Kidney epithelial cell (primary cell): ENCODE measurements at regions not wholly inside any gene's neighbourhood (a gene's known extent, or its start where the extent isn't known, plus 50 kb on each side); places are given as distances from the start of the nearest gene placed in this dataset.
A peak's percentile ranks its signal among the peaks of the same experiment; 100 is the strongest.
"Not testable (repeated sequence)": the region's sequence is repeated elsewhere in the genome, so short reads cannot be mapped to it uniquely, and the experiment has no call there.

Experiments
- DNase-seq: peaks from one replicate; pipeline ENCODE4 v3.0.0-alpha.2; 2010; ENCODE audit warnings: low read depth
- H3K27me3 ChIP-seq: 2 replicates; pipeline ENCODE4 v1.6.0; 2011; ENCODE audit warnings: low read length; ENCODE audit not compliant: control insufficient read depth, insufficient read depth
- H3K36me3 ChIP-seq: 2 replicates; pipeline ENCODE4 v1.5.1; 2011; ENCODE audit warnings: low read length; ENCODE audit not compliant: control insufficient read depth, insufficient read depth
- H3K4me3 ChIP-seq: 2 replicates; pipeline ENCODE4 v1.5.1; 2011; ENCODE audit warnings: low read depth, mild to moderate bottlenecking, control low read depth, low read length
- TF ChIP-seq, protein P1 (sequence below): IDR thresholded peaks from 2 replicates; pipeline ENCODE4 v1.5.1; 2011; ENCODE audit warnings: mild to moderate bottlenecking, moderate library complexity, low read length, control low read depth, inconsistent platforms; ENCODE audit not compliant: insufficient read depth, poor library complexity, severe bottlenecking

DNA sequence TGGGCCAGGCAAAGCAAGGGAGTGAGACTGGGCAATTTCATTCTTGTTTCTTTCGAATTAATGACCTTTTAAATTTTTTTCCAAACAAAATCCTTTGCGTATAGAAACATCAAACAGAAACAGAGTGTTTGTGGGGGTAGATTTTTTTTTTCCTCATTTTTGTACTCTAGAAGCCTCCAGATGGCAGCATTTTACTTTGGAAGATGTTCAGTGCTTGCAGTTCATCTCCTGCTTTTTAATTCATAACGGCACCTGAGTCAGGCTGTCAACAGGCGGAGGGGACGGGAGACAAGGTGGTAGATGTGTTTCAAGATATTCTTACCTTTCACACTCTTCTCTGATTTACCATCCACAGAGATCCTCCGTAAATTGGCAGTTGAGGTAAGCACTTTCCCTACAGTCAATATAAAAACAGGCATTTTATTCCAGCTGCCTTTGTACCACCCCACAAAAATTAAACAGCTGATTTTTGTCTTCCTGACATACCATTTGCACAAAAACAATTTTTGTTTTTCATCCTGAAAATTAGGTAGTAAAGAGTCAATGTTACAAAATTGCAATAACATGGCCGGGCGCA, 99.5 kb upstream of the FBXL17 start:
- Histone ChIP-seq H3K36me3 (no peaks in the 10 kb centered on the region), H3K4me3 (no peak overlapping the region), H3K27me3 (no peaks in the 10 kb centered on the region)
- TF ChIP-seq, protein P1, sequence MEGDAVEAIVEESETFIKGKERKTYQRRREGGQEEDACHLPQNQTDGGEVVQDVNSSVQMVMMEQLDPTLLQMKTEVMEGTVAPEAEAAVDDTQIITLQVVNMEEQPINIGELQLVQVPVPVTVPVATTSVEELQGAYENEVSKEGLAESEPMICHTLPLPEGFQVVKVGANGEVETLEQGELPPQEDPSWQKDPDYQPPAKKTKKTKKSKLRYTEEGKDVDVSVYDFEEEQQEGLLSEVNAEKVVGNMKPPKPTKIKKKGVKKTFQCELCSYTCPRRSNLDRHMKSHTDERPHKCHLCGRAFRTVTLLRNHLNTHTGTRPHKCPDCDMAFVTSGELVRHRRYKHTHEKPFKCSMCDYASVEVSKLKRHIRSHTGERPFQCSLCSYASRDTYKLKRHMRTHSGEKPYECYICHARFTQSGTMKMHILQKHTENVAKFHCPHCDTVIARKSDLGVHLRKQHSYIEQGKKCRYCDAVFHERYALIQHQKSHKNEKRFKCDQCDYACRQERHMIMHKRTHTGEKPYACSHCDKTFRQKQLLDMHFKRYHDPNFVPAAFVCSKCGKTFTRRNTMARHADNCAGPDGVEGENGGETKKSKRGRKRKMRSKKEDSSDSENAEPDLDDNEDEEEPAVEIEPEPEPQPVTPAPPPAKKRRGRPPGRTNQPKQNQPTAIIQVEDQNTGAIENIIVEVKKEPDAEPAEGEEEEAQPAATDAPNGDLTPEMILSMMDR, result peak; percentile 17
- no peak for DNase-seq

DNA sequence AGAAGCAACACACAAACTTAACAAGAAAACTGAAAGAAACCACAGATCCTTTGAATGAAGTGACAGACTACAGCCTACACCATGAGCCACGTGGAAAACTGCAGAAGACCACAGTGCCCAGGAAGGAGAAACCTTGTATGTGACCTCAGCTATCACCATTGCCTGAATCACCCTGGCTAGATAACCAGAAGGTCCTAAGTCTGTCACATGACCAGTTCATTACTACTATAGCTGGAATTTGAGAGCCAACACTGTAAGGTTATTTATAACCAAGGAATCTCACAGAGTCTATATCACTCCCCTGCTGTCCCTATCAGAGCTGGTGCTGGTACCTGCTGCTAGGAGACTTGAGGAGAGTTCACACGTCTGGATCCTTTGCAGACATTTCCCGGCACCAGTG, 90.3 kb upstream of the FBXL17 start:
- Histone ChIP-seq H3K36me3 (no peaks in the 10 kb centered on the region), H3K4me3 (no peak overlapping the region), H3K27me3 (no peaks in the 10 kb centered on the region)
- TF ChIP-seq, protein P1, result no peak
- no peak for DNase-seq

DNA sequence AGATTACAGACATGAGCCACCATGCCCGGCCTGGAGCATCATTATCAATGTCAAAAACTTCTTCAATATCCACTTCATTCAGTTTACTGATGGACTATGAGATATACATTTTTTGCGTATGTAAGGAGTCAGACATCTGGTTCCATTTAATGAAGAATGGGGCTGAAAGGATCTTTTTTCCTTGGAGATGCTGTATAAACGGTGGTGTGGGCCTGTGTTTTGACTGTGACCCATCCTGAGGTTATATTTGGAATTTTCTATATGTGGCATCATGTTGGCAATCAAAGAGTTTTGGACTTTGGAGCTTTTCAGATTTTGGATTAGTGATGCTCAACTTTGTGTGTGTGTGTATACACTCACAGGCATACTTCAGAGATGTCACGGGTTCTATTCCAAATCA, 85.7 kb upstream of the FBXL17 start:
- TF ChIP-seq, protein P1, result no peak
- DNase-seq, result no peak
- no peaks in the 10 kb centered on the region for H3K36me3 ChIP-seq

DNA sequence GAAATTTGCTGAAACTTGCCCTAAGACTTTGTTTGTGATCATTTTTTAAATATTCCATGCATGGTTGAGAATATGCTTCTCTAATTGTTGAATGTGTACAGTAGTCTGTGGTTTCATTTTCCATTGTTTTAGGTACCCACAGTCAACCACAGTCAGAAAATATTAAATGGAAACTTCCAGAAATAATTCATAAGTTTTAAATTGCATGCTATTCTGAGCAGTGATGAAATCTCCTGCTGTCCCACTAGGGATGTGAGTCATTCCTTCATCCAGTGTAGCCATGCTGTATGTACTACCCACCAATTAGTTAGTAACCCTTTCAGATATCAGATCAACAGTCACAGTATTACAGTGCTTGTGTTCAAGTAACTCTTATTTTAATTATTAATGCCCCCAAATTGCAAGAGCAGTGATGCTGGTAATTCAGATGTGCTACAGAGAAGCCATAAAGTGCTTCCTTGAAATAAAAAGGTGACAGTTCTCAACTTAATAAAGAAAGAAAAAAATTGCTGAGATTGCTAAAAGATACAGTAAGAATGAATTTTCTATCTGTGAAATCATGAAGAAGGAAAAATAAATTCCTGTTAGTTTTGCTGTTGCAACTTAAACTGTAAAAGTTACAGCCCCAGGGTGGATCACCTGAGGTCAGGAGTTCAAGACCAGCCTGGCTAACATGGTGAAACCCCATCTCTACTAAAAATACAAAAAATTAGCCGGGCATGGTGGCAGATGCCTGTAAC, 79.9 kb upstream of the FBXL17 start:
- no peaks in the 10 kb centered on the region for H3K27me3 ChIP-seq
- TF ChIP-seq, protein P1, result no peak
- no peak for DNase-seq
- H3K4me3 ChIP-seq, result no peak overlapping the region
- no peaks in the 10 kb centered on the region for H3K36me3 ChIP-seq

More for the DNA sequence above, 85.7 kb upstream of the FBXL17 start:
- H3K4me3 ChIP-seq, result no peak overlapping the region
- H3K27me3 ChIP-seq, result no peaks in the 10 kb centered on the region

DNA sequence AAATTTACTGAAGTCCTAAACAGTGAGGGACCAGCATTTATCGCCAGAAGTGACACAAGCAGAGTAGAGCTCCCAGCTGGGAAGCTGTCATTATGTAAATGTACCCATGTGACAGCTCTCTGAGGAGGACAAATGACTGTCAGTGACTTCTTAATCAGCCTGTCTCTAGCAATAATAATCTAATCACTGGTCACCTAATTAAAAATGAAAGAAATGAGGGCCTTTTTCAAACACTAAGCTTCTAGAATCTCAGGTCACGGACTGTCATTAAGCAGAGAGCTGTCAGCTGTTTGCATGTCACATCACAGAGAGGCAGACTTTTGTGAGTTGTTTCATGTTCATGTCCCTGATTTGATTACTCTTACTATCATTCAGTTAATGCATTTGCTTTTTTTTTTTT, 77.9 kb upstream of the FBXL17 start:
- H3K36me3 ChIP-seq, result no peaks in the 10 kb centered on the region
- no peak overlapping the region for H3K4me3 ChIP-seq
- TF ChIP-seq, protein P1, result no peak
- no peaks in the 10 kb centered on the region for H3K27me3 ChIP-seq
- no peak for DNase-seq

DNA sequence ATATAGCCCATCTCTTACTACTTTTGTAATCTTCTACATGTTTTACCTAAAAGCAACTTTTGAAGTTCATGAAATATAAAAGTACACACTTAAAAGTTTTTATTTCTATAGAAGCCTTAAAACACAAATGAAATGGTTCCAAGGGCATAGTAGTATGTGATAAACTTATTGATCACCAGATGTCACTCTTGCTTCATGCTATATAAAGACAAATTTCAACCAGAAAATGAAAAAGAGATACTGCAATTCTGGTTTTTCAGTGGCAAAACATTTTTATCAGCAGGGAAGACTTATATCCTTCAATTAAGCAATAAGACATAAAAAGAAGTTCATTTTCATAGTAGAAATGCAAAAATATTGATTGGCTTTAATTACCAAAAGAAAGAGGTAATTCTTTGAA, 69.4 kb upstream of the FBXL17 start:
- no peak overlapping the region for H3K4me3 ChIP-seq
- H3K27me3 ChIP-seq, result no peaks in the 10 kb centered on the region
- DNase-seq, result no peak
- H3K36me3 ChIP-seq, result no peaks in the 10 kb centered on the region
- TF ChIP-seq, protein P1, result no peak

DNA sequence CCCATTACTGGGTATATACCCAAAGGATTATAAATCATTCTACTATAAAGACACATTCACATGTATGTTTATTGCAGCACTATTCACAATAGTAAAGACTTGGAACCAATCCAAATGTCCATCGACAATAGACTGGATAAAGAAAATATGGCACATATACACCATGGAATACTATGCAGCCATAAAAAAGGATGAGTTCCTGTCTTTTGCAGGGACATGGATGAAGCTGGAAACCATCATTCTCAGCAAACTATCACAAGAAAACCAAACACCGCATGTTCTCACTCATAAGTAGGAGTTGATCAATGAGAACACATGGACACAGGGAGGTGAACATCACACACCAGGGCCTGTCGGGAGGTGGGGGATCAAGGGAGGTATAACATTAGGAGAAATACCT, 62.2 kb upstream of the FBXL17 start:
- not testable (repeated sequence) for H3K4me3 ChIP-seq, H3K27me3 ChIP-seq, DNase-seq, H3K36me3 ChIP-seq

DNA sequence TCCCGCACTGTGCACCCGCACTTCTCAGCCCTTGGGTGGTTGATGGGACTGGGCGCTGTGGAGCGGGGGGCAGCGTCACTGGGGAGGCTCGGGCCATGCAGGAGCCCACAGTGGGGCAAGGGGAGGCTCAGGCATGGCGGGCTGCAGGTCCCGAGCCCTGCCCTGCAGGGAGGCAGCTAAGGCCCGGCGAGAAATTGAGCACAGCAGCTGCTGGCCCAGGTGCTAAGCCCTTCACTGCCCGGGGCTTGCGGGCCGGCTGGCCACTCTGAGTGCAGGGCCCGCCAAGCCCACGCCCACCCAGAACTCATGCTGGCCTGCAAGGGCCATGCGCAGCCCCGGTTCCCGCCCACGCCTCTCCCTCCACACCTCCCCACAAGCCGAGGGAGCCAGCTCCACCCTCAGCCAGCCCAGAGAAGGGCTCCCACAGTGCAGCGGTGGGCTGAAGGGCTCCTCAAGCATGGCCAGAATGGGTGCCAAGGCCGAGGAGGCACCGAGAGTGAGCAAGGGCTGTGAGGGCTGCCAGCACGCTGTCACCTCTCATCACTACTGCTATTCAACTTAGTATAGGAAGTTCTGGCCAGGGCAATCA, 60.3 kb upstream of the FBXL17 start:
- not testable (repeated sequence) for DNase-seq, H3K27me3 ChIP-seq, H3K4me3 ChIP-seq, H3K36me3 ChIP-seq
